Thyroid gland (tissue), 4 donors: ENCODE measurements at regions not wholly inside any gene's neighbourhood (a gene's known extent, or its start where the extent isn't known, plus 50 kb on each side); places are given as distances from the start of the nearest gene placed in this dataset.

Source experiments
- DNase-seq, 2 donors: peaks; one replicate each; pipeline ENCODE4 v3.0.0-alpha.2; 2019
- H3K27ac ChIP-seq, 3 donors: fragments of 200-600 bp; sonication (generic); 1 replicate in 2 of 3; 2 replicates in 1 of 3; pipeline ENCODE4 v1.5.1; 2016 to 2019; ENCODE audit warnings: mild to moderate bottlenecking in 1 of 3, moderate library complexity in 1 of 3
- H3K27me3 ChIP-seq: fragments of 200-600 bp; sonication (generic); one replicate; pipeline ENCODE4 v1.5.1; 2019
- H3K36me3 ChIP-seq, 2 donors: fragments of 200-600 bp; sonication (generic); one replicate each; pipeline ENCODE4 v1.5.1; 2016 to 2019
- H3K4me1 ChIP-seq, 2 donors: fragments of 200-600 bp; sonication (generic); one replicate each; pipeline ENCODE4 v1.5.1; 2017 to 2019
- H3K4me3 ChIP-seq, 3 donors: fragments of 200-600 bp; sonication (generic); replicated peaks in 1 of 3; 1 replicate in 2 of 3; 2 replicates in 1 of 3; pipeline ENCODE4 v1.5.1; 2016; ENCODE audit warnings: mild to moderate bottlenecking in 1 of 3
- H3K9me3 ChIP-seq: fragments of 200-600 bp; sonication (generic); one replicate; pipeline ENCODE4 v1.5.1; 2017
- CTCF ChIP-seq, 6 experiments: fragments of 200-600 bp in 3 of 6; fragments of 450-650 bp in 3 of 6; sonication (generic) in 3 of 6; IDR thresholded peaks; one replicate each; pipeline ENCODE4 v1.5.1; 2016 to 2019; ENCODE audit warnings: antibody characterized with exemption in 6 of 6, mild to moderate bottlenecking in 2 of 6, inconsistent platforms in 1 of 6, moderate library complexity in 1 of 6
- POLR2A ChIP-seq, 2 donors: fragments of 450-650 bp; IDR thresholded peaks; one replicate each; pipeline ENCODE4 v1.6.1; 2017; ENCODE audit warnings: antibody characterized with exemption in 2 of 2, mild to moderate bottlenecking in 2 of 2, moderate library complexity in 1 of 2
- WGBS, 2 donors: methylation state at CpG; one replicate each; pipeline ENCODE4 v1.1.5; 2017; 5-methylcytosine and 5-hydroxymethylcytosine counted together
- intact Hi-C: fragments of 100-400 bp; cut with DNase I; formaldehyde crosslinking; loops from one replicate; pipeline ENCODE4 v1.15.1; 2023

GRCh38 chr3:148234536-148234935 is 463.2 kb upstream of the AGTR1 start:
- no peak overlapping the region for H3K27ac ChIP-seq
- intact Hi-C loops: no loop called here

GRCh38 chr3:148235566-148235965 is 462.1 kb upstream of the AGTR1 start:
- TF ChIP-seq POLR2A (IDR thresholded peaks at IDR 0.05): no peak
- TF ChIP-seq CTCF (IDR thresholded peaks at IDR 0.05): no peak
- no peak overlapping the region for H3K27ac ChIP-seq
- no peak overlapping the region for H3K4me3 ChIP-seq
- H3K4me1 ChIP-seq: no peaks in the 10 kb centered on the region
- no peaks in the 10 kb centered on the region for H3K27me3 ChIP-seq
- H3K9me3 ChIP-seq: no peaks in the 10 kb centered on the region
- intact Hi-C loops: no loop called here
- WGBS, 2 donors: 85 to 88% methylated on average over 3 of the region's 3 CpGs
- DNase-seq: no peak
- no peaks in the 10 kb centered on the region for H3K36me3 ChIP-seq

More at GRCh38 chr3:148234536-148234935, 463.2 kb upstream of the AGTR1 start:
- no peaks in the 10 kb centered on the region for H3K36me3 ChIP-seq
- TF ChIP-seq CTCF (IDR thresholded peaks at IDR 0.05) (no peak), POLR2A (IDR thresholded peaks at IDR 0.05) (no peak)
- no peaks in the 10 kb centered on the region for H3K9me3 ChIP-seq
- no peaks in the 10 kb centered on the region for H3K27me3 ChIP-seq
- 48 to 49% methylated on average over 1 of the region's 1 CpG for WGBS, 2 donors
- H3K4me1 ChIP-seq: no peaks in the 10 kb centered on the region
- DNase-seq: no peak
- no peak overlapping the region for H3K4me3 ChIP-seq

- no peaks in the 10 kb centered on the region for H3K9me3 ChIP-seq
- H3K27me3 ChIP-seq: no peaks in the 10 kb centered on the region
- no peak overlapping the region for H3K27ac ChIP-seq
- no peak for DNase-seq
- no peak overlapping the region for H3K4me3 ChIP-seq
- intact Hi-C loops: no loop called here
- WGBS, 2 donors: 36 to 62% methylated on average over 1 of the region's 1 CpG
- no peaks in the 10 kb centered on the region for H3K36me3 ChIP-seq
- H3K4me1 ChIP-seq: no peaks in the 10 kb centered on the region
- TF ChIP-seq POLR2A (IDR thresholded peaks at IDR 0.05) (no peak), CTCF (IDR thresholded peaks at IDR 0.05) (no peak)
Observed at GRCh38 chr3:148238421-148238821, 459.3 kb upstream of the AGTR1 start.

GRCh38 chr3:148240351-148240750 is 457.4 kb upstream of the AGTR1 start:
- H3K27ac ChIP-seq: no peak overlapping the region
- 82 to 83% methylated on average over 3 of the region's 3 CpGs for WGBS, 2 donors
- H3K4me3 ChIP-seq: no peak overlapping the region
- intact Hi-C loops: no loop called here
- no peaks in the 10 kb centered on the region for H3K9me3 ChIP-seq
- H3K27me3 ChIP-seq: no peaks in the 10 kb centered on the region
- no peak for DNase-seq
- H3K36me3 ChIP-seq: no peaks in the 10 kb centered on the region
- no peaks in the 10 kb centered on the region for H3K4me1 ChIP-seq
- no peak for TF ChIP-seq CTCF (IDR thresholded peaks at IDR 0.05)
- TF ChIP-seq POLR2A (IDR thresholded peaks at IDR 0.05): no peak

- Histone ChIP-seq H3K27ac (no peak overlapping the region), H3K4me3 (no peak overlapping the region), H3K4me1 (no peaks in the 10 kb centered on the region), H3K27me3 (no peaks in the 10 kb centered on the region), H3K36me3 (no peaks in the 10 kb centered on the region), H3K9me3 (no peaks in the 10 kb centered on the region)
- DNase-seq: no peak
- WGBS, 2 donors: 65 to 76% methylated on average over 1 of the region's 1 CpG
- no peak for TF ChIP-seq POLR2A (IDR thresholded peaks at IDR 0.05)
- TF ChIP-seq CTCF (IDR thresholded peaks at IDR 0.05): no peak
- intact Hi-C loops: no loop called here
Observed at GRCh38 chr3:148243609-148244008, 454.1 kb upstream of the AGTR1 start.
